Fibroblast of skin of scalp (primary cell): ENCODE measurements at regions not wholly inside any gene's neighbourhood (a gene's known extent, or its start where the extent isn't known, plus 50 kb on each side); places are given as distances from the start of the nearest gene placed in this dataset.
"Not testable (repeated sequence)": the region's sequence is repeated elsewhere in the genome, so short reads cannot be mapped to it uniquely, and the experiment has no call there.

Experiments
- DNase-seq: peaks from one replicate; pipeline ENCODE4 v3.0.0-alpha.2; 2013

GRCh38 chr2:200174433-200175216, 131.9 kb upstream of the SPATS2L start:
- DNase-seq = no peak

- peak; percentile 72 for DNase-seq
Measured at GRCh38 chr2:200177971-200178911, 128.3 kb upstream of the SPATS2L start.

- no peak for DNase-seq
Measured at GRCh38 chr2:200179151-200179550, 127.3 kb upstream of the SPATS2L start.

GRCh38 chr2:200180943-200181342, 125.5 kb upstream of the SPATS2L start:
- DNase-seq = no peak

GRCh38 chr2:200181755-200182154, 124.7 kb upstream of the SPATS2L start:
- no peak for DNase-seq

GRCh38 chr2:200184748-200185627, 121.5 kb upstream of the SPATS2L start:
- no peak for DNase-seq

- no peak for DNase-seq
Measured at GRCh38 chr2:200185628-200186000, 120.9 kb upstream of the SPATS2L start.

GRCh38 chr2:200186002-200186401, 120.5 kb upstream of the SPATS2L start:
- peak; percentile 32 for DNase-seq

GRCh38 chr2:200188876-200189275, 117.6 kb upstream of the SPATS2L start:
- DNase-seq = no peak

GRCh38 chr2:200189964-200190363, 116.5 kb upstream of the SPATS2L start:
- DNase-seq = peak; percentile 41

- DNase-seq = no peak
Measured at GRCh38 chr2:200193331-200193730, 113.2 kb upstream of the SPATS2L start.

GRCh38 chr2:200193791-200194190, 112.7 kb upstream of the SPATS2L start:
- no peak for DNase-seq

GRCh38 chr2:200194746-200195145, 111.7 kb upstream of the SPATS2L start:
- DNase-seq = no peak

- no peak for DNase-seq
Measured at GRCh38 chr2:200199005-200199404, 107.5 kb upstream of the SPATS2L start.

GRCh38 chr2:200199576-200200263, 106.8 kb upstream of the SPATS2L start:
- DNase-seq = peak; percentile 14

- not testable (repeated sequence) for DNase-seq
Measured at GRCh38 chr2:200201839-200202238, 104.7 kb upstream of the SPATS2L start.

GRCh38 chr2:200203381-200203827, 103.1 kb upstream of the SPATS2L start:
- peak; percentile 22 for DNase-seq

GRCh38 chr2:200208041-200208440, 98.5 kb upstream of the SPATS2L start:
- no peak for DNase-seq

GRCh38 chr2:200209030-200209429, 97.5 kb upstream of the SPATS2L start:
- no peak for DNase-seq

- DNase-seq = no peak
Measured at GRCh38 chr2:200211643-200212042, 94.8 kb upstream of the SPATS2L start.

- no peak for DNase-seq
Measured at GRCh38 chr2:200212862-200213425, 93.5 kb upstream of the SPATS2L start.

GRCh38 chr2:200216310-200216709, 90.2 kb upstream of the SPATS2L start:
- no peak for DNase-seq
